ENCODE measurements at regions not wholly inside any gene's neighbourhood (a gene's known extent, or its start where the extent isn't known, plus 50 kb on each side); places are given as distances from the start of the nearest gene placed in this dataset.

DNA sequence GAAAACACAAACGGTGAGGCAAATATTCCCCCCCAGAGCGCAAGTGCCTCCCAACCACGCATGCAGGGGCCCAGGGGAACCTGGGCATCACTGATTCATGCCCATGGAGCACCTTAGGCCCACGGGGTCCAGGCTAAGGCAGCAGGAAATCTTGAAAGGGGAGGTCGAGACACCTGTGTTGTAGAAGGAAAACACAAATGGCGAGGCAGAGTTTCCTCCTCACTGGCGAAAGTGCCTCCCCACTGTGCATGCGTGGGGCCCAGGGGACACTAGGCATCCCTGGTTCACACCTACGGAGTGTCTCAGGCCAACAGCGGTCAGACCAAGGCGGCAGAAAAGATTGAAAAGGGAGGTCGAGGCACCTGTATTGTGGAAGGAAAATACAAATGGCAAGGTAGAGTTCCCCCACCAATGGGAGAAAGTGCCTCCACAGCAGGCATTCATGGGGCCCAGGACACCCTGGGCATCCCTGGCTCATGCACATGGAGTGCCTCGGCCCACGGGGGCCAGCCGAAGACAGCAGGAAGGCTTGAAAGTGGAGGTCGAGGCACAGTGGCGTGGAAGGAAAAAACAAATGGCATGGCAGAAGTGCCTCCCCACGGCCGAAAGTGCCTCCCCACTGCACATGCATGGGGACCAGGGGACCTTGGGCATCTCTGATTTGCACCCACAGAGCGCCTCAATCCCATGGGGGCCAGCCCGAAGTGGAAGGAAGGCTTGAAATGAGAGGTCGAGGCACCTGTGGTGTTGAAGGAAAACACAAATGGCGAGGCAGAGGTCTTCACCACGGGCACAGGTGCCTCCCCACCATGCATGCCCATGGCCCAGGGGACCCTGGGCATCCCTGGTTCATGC lies 368.8 kb downstream of the ALG10 start:
- no peak overlapping the region for H3K4me3 Mint-ChIP-seq
- no peaks in the 10 kb centered on the region for H3K27me3 ChIP-seq (ENCODE audit: control insufficient read depth, insufficient read depth, low read length)
- H3K4me1 ChIP-seq (ENCODE audit: control insufficient read depth, insufficient read depth, low read length, poor library complexity, severe bottlenecking), result no peaks in the 10 kb centered on the region
- H3K4me1 Mint-ChIP-seq, result no peaks in the 10 kb centered on the region
- no peak overlapping the region for H3K27ac Mint-ChIP-seq
- H3K9me3 Mint-ChIP-seq, result peaks cover 0 to 28% (median 2%) of the 10 kb centered on the region in 7 donors
- H3K4me3 ChIP-seq (ENCODE audit: low read depth, low read length), result no peak overlapping the region
- H3K9me3 ChIP-seq (ENCODE audit: control insufficient read depth in 2 of 2, low read length in 2 of 2), result peaks cover 2 to 95% of the 10 kb centered on the region in 2 experiments
- H3K36me3 Mint-ChIP-seq, result no peaks in the 10 kb centered on the region
- H3K36me3 ChIP-seq (ENCODE audit: control insufficient read depth, insufficient read depth, low read length), result no peaks in the 10 kb centered on the region
- H3K27ac ChIP-seq (ENCODE audit: insufficient read depth, low read length, poor library complexity, severe bottlenecking), result no peak overlapping the region
- no peaks in the 10 kb centered on the region for H3K27me3 Mint-ChIP-seq
- ATAC-seq (ENCODE audit: low read depth in 2 of 2) (no peak), DNase-seq (no peak)

DNA sequence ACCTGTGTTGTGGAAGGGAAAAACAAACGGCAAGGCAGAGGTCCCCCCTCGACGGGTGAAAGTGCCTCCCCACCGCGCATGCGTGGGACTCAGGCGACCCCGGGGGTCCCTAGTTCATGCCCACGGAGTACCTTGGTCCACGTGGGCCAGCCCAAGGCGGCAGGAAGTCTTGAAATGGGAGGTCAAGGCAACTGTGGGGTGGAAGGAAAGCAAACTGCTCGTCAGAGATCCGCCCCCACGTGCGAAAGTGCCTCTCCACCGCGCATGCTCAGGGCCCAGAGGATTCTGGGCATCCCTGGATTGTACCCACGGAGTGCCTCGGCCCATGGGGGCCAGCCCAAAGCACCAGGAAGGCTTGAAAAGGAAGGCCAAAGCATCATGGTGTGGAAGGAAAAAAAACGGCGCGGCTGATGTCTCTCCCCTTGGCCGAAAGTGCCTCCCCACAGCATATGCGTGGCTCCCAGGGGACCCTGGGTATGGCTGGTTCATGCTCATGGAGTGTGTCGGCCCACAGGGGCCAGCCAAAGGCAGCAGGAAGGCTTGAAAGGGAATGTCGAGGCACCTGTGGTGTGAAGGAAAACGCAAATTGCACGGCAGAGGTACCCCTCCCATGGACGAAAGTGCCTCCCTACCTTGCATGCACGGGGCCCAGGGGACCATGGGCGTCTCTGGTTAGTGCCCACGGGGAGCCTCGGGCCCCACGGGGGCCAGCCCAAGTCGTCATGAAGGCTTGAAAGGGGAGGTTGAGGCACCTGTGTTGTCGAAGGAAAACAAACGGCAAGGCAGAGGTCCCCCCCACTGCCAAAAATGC lies 369.7 kb downstream of the ALG10 start:
- no peaks in the 10 kb centered on the region for H3K36me3 Mint-ChIP-seq
- no peak overlapping the region for H3K27ac Mint-ChIP-seq
- H3K4me1 Mint-ChIP-seq, result no peaks in the 10 kb centered on the region
- Histone ChIP-seq H3K36me3 (ENCODE audit: control insufficient read depth, insufficient read depth, low read length) (no peaks in the 10 kb centered on the region), H3K9me3 (ENCODE audit: control insufficient read depth in 2 of 2, low read length in 2 of 2) (peaks cover 2 to 96% of the 10 kb centered on the region in 2 experiments), H3K27me3 (ENCODE audit: control insufficient read depth, insufficient read depth, low read length) (no peaks in the 10 kb centered on the region), H3K27ac (ENCODE audit: insufficient read depth, low read length, poor library complexity, severe bottlenecking) (no peak overlapping the region), H3K4me3 (ENCODE audit: low read depth, low read length) (no peak overlapping the region), H3K4me1 (ENCODE audit: control insufficient read depth, insufficient read depth, low read length, poor library complexity, severe bottlenecking) (no peaks in the 10 kb centered on the region)
- ATAC-seq (ENCODE audit: low read depth in 2 of 2), result no peak
- no peaks in the 10 kb centered on the region for H3K27me3 Mint-ChIP-seq
- no peak for DNase-seq
- no peak overlapping the region for H3K4me3 Mint-ChIP-seq
- H3K9me3 Mint-ChIP-seq, result peaks cover 0 to 26% (median 4%) of the 10 kb centered on the region in 7 donors

DNA sequence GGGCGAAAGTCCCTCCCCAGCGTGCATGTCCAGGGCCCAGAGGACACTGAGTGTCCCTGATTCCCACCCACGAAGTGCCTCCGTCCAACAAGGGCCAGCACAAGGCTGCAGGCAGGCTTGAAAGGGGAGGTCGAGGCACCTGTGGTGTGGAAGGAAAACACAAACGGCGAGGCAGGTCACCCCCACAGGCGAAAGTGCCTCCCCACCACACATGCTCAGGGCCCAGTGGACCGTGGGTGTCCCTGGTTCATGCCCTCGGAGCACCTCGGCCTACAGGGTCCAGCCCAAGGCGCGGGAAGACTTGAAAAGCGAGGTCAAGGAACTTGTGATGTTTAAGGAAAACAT lies 370.4 kb downstream of the ALG10 start:
- H3K4me3 ChIP-seq (ENCODE audit: low read depth, low read length), result no peak overlapping the region
- H3K27ac ChIP-seq (ENCODE audit: insufficient read depth, low read length, poor library complexity, severe bottlenecking), result no peak overlapping the region
- no peaks in the 10 kb centered on the region for H3K36me3 ChIP-seq (ENCODE audit: control insufficient read depth, insufficient read depth, low read length)
- Mint-ChIP-seq H3K4me3 (no peak overlapping the region), H3K4me1 (no peaks in the 10 kb centered on the region), H3K9me3 (peaks cover 0 to 26% (median 4%) of the 10 kb centered on the region in 7 donors), H3K27me3 (no peaks in the 10 kb centered on the region), H3K27ac (no peak overlapping the region), H3K36me3 (no peaks in the 10 kb centered on the region)
- DNase-seq (no peak), ATAC-seq (ENCODE audit: low read depth in 2 of 2) (no peak)
- no peaks in the 10 kb centered on the region for H3K27me3 ChIP-seq (ENCODE audit: control insufficient read depth, insufficient read depth, low read length)
- peaks cover 2 to 98% of the 10 kb centered on the region in 2 experiments for H3K9me3 ChIP-seq (ENCODE audit: control insufficient read depth in 2 of 2, low read length in 2 of 2)
- H3K4me1 ChIP-seq (ENCODE audit: control insufficient read depth, insufficient read depth, low read length, poor library complexity, severe bottlenecking), result no peaks in the 10 kb centered on the region

DNA sequence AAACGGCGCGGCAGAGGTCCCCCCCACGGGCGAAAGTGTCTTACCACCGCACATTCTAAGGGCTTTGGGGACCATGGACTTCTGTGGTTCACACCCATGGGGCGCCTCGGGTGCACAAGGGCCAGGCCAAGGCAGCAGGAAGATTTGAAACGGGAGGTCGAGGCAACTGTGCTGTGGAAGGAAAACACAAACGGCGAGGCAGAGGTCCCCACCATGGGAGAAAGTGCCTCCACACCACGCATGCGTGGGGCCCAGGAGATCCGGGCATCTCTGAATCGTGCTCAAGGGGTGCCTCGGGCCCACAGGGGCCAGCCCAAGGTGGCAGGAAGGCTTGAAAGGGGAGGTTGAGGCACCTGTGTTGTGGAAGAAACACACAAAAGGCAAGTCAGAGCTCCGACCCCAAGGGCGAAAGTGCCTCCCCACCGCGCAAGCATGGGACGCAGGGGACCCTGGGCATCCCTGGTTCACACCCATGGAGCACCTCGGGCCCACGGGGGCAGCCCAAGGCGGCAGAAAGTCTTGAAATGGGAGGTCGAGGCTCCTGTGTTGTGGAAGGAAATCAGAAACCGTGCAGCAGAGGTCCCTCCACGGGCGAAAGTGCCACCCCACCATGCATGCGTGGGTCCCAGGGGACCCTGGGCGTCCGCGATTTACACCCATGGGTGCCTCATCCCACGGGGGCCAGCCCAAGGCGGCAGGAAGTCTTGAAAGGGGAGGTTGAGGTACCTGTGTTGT lies 371.0 kb downstream of the ALG10 start:
- Histone ChIP-seq H3K36me3 (ENCODE audit: control insufficient read depth, insufficient read depth, low read length) (no peaks in the 10 kb centered on the region), H3K27me3 (ENCODE audit: control insufficient read depth, insufficient read depth, low read length) (no peaks in the 10 kb centered on the region), H3K27ac (ENCODE audit: insufficient read depth, low read length, poor library complexity, severe bottlenecking) (no peak overlapping the region), H3K4me1 (ENCODE audit: control insufficient read depth, insufficient read depth, low read length, poor library complexity, severe bottlenecking) (no peaks in the 10 kb centered on the region), H3K9me3 (ENCODE audit: control insufficient read depth in 2 of 2, low read length in 2 of 2) (peaks cover 2 to 98% of the 10 kb centered on the region in 2 experiments), H3K4me3 (ENCODE audit: low read depth, low read length) (no peak overlapping the region)
- ATAC-seq (ENCODE audit: low read depth in 2 of 2), result no peak
- Mint-ChIP-seq H3K27ac (no peak overlapping the region), H3K27me3 (no peaks in the 10 kb centered on the region), H3K4me3 (no peak overlapping the region), H3K9me3 (peaks cover 0 to 26% (median 3%) of the 10 kb centered on the region in 7 donors), H3K4me1 (no peaks in the 10 kb centered on the region), H3K36me3 (no peaks in the 10 kb centered on the region)
- DNase-seq, result no peak

DNA sequence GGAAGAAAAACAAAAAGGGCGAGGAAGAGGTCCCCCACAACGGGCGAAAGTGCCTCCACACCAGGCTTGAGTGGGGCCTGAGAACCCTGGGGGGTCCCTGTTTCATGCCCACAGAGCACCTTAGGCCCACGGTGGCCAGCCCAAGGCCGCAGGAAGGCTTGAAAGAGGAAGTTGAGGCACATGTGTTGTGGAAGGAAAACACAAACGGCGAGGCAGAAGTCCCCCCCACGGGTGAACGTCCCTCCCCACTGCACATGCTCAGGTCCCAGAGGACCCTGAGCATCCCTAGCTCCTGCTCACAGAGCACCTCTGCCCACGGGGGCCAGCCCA lies 371.5 kb downstream of the ALG10 start:
- no peaks in the 10 kb centered on the region for H3K4me1 Mint-ChIP-seq
- H3K27ac ChIP-seq (ENCODE audit: insufficient read depth, low read length, poor library complexity, severe bottlenecking), result no peak overlapping the region
- DNase-seq, result no peak
- no peak overlapping the region for H3K4me3 ChIP-seq (ENCODE audit: low read depth, low read length)
- H3K27me3 Mint-ChIP-seq, result no peaks in the 10 kb centered on the region
- peaks cover 0 to 26% (median 3%) of the 10 kb centered on the region in 7 donors for H3K9me3 Mint-ChIP-seq
- H3K9me3 ChIP-seq (ENCODE audit: control insufficient read depth in 2 of 2, low read length in 2 of 2), result peaks cover 2 to 97% of the 10 kb centered on the region in 2 experiments
- H3K27ac Mint-ChIP-seq, result no peak overlapping the region
- ATAC-seq (ENCODE audit: low read depth in 2 of 2), result no peak
- H3K27me3 ChIP-seq (ENCODE audit: control insufficient read depth, insufficient read depth, low read length), result no peaks in the 10 kb centered on the region
- H3K4me1 ChIP-seq (ENCODE audit: control insufficient read depth, insufficient read depth, low read length, poor library complexity, severe bottlenecking), result no peaks in the 10 kb centered on the region
- H3K4me3 Mint-ChIP-seq, result no peak overlapping the region
- no peaks in the 10 kb centered on the region for H3K36me3 Mint-ChIP-seq
- no peaks in the 10 kb centered on the region for H3K36me3 ChIP-seq (ENCODE audit: control insufficient read depth, insufficient read depth, low read length)

DNA sequence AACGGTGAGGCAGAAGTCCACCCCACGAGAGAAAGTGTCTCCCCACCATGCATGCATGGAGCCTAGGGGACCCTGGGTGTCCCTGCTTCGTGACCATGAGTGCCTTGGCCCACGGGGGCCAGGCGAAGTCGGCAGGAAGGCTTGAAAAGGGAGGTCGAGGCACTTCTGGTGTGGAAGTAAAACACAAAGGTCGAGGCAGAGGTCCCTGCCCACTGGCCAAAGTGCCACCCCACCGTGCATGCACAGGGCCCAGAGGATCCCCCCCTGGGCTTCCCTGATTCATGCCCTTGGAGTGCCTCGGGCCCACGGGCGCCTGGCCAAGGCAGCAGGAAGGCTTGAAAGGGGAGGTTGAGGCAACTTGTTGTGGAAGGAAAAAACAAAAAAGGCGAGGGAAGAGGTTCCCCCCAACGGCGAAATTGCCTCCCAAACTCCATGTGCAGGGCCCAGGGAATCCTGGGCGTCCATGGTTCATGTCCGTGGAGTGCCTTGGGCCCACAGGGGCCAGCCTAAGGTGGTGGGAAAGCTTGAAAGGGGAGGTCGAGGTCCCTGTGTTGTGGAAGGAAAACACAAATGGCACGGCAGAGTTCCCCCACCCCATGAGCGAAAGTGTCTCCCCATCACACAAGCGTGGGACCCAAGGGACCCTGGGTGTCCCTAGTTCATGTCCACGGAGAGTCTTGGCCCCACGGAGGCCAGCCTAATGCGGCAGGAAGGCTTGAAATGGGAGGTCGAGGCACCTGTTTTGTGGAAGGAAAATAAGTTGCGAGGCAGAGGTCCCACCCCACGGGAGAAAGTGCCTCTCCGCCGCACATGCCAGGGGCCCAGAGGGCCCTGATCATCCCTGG lies 372.1 kb downstream of the ALG10 start:
- no peak for DNase-seq
- H3K27me3 Mint-ChIP-seq, result no peaks in the 10 kb centered on the region

More for the DNA sequence above, 372.1 kb downstream of the ALG10 start:
- H3K27me3 ChIP-seq (ENCODE audit: control insufficient read depth, insufficient read depth, low read length), result no peaks in the 10 kb centered on the region
- no peak overlapping the region for H3K4me3 ChIP-seq (ENCODE audit: low read depth, low read length)
- no peaks in the 10 kb centered on the region for H3K4me1 ChIP-seq (ENCODE audit: control insufficient read depth, insufficient read depth, low read length, poor library complexity, severe bottlenecking)
- no peaks in the 10 kb centered on the region for H3K36me3 Mint-ChIP-seq
- ATAC-seq (ENCODE audit: low read depth in 2 of 2), result no peak
- H3K27ac ChIP-seq (ENCODE audit: insufficient read depth, low read length, poor library complexity, severe bottlenecking), result no peak overlapping the region
- peaks cover 2 to 97% of the 10 kb centered on the region in 2 experiments for H3K9me3 ChIP-seq (ENCODE audit: control insufficient read depth in 2 of 2, low read length in 2 of 2)
- peaks cover 0 to 26% (median 4%) of the 10 kb centered on the region in 7 donors for H3K9me3 Mint-ChIP-seq
- no peak overlapping the region for H3K4me3 Mint-ChIP-seq
- no peak overlapping the region for H3K27ac Mint-ChIP-seq
- no peaks in the 10 kb centered on the region for H3K36me3 ChIP-seq (ENCODE audit: control insufficient read depth, insufficient read depth, low read length)
- H3K4me1 Mint-ChIP-seq, result no peaks in the 10 kb centered on the region
